Uterus (tissue), 3 donors: ENCODE measurements at regions not wholly inside any gene's neighbourhood (a gene's known extent, or its start where the extent isn't known, plus 50 kb on each side); places are given as distances from the start of the nearest gene placed in this dataset.

Experiments used
- DNase-seq, 2 donors: peaks; one replicate each; pipeline ENCODE4 v3.0.0-alpha.2; 2019 to 2020
- H3K27ac ChIP-seq, 2 donors: fragments of 200-600 bp; sonication (generic); 1 replicate in 1 of 2; 2 replicates in 1 of 2; pipeline ENCODE4 v1.5.1; 2016 to 2018
- H3K27me3 ChIP-seq, 2 donors: fragments of 200-600 bp; sonication (generic); one replicate each; pipeline ENCODE4 v1.5.1; 2018 to 2019; ENCODE audit warnings: control low read depth in 1 of 2
- H3K36me3 ChIP-seq, 2 donors: fragments of 200-600 bp; sonication (generic); one replicate each; pipeline ENCODE4 v1.5.1; 2019; ENCODE audit warnings: control low read depth in 1 of 2
- H3K4me1 ChIP-seq, 2 donors: fragments of 200-600 bp; sonication (generic); one replicate each; pipeline ENCODE4 v1.5.1; 2018 to 2019; ENCODE audit warnings: control low read depth in 1 of 2
- H3K4me3 ChIP-seq, 2 donors: fragments of 200-600 bp; sonication (generic); 1 replicate in 1 of 2; 2 replicates in 1 of 2; pipeline ENCODE4 v1.5.1; 2018 to 2019; ENCODE audit warnings: mild to moderate bottlenecking in 1 of 2
- H3K9me3 ChIP-seq, 2 donors: fragments of 200-600 bp; sonication (generic); one replicate each; pipeline ENCODE4 v1.5.1; 2019; ENCODE audit warnings: control low read depth in 1 of 2
- CTCF ChIP-seq, 4 experiments: fragments of 200-600 bp in 2 of 4; fragments of 450-650 bp in 2 of 4; sonication (generic) in 2 of 4; IDR thresholded peaks; one replicate each; pipeline ENCODE4 v1.5.1; 2016 to 2019; ENCODE audit warnings: antibody characterized with exemption in 4 of 4, mild to moderate bottlenecking in 2 of 4, moderate library complexity in 1 of 4
- POLR2A ChIP-seq, 2 donors: fragments of 450-650 bp; IDR thresholded peaks; one replicate each; pipeline ENCODE4 v1.6.1; 2016; ENCODE audit warnings: antibody characterized with exemption in 2 of 2, mild to moderate bottlenecking in 1 of 2, moderate library complexity in 1 of 2
- intact Hi-C: fragments of 100-400 bp; cut with DNase I; formaldehyde crosslinking; loops from one replicate; pipeline ENCODE4 v1.15.1; 2023; ENCODE audit warnings: low total_unique reads
- donor health status: DM: yes; HTN: yes; CAD: no.

DNA sequence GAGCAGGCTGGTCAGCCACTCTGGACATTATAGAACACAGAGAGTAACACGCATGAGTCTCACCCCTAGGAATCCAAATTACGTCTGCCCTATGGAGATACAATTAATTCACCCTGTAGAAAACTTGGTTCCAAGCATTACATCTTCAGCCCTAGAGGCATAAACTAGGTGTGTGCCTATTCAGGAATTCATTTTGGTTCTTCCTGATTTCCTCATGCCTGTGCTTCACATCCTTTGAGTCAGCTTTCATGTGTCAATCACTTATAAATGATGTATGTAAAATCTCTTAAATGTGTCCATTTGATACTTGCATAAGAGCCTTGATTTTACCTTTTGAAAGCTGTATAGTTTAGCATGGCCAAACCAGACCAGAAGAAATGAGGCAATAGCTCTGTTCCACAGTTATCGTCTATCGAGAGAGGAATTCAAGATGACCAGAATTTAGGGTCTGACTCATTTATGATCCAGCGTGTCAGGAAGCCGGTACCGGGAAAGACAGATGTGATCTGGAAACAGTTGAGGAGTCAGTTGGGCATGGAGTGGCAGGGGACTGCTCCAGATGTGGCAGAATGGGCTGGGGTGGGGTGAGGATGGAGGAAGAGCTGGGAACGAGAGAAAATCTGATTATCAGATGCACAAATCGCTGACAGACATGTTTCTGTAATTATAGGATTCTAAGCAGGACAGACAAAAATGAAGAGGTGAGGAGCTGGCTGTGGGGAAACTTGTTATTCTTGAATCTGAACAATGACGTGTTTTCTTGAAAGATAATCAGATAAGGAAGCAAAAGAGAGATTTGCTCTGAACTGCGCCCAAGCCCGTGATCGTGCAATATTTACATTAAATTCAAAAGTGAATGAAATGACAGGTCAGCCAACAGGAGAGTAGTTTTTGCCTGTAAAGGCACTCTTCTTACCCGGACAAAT, 76.7 kb downstream of the C16orf95 start:
- H3K4me1 ChIP-seq = no peaks in the 10 kb centered on the region
- no peaks in the 10 kb centered on the region for H3K9me3 ChIP-seq
- no peak overlapping the region for H3K4me3 ChIP-seq
- no peak for TF ChIP-seq CTCF (IDR thresholded peaks at IDR 0.05)
- TF ChIP-seq POLR2A (IDR thresholded peaks at IDR 0.05) = no peak
- H3K36me3 ChIP-seq = no peaks in the 10 kb centered on the region
- DNase-seq = no peak
- no peak overlapping the region for H3K27ac ChIP-seq
- no peaks in the 10 kb centered on the region for H3K27me3 ChIP-seq
- intact Hi-C loops = no loop called here

- no peak overlapping the region for H3K4me3 ChIP-seq
- H3K27me3 ChIP-seq = no peaks in the 10 kb centered on the region
- no peaks in the 10 kb centered on the region for H3K4me1 ChIP-seq
- no peaks in the 10 kb centered on the region for H3K9me3 ChIP-seq
- H3K36me3 ChIP-seq = no peaks in the 10 kb centered on the region
- DNase-seq = no peak
- TF ChIP-seq POLR2A (IDR thresholded peaks at IDR 0.05) (no peak), CTCF (IDR thresholded peaks at IDR 0.05) (no peak)
- no peak overlapping the region for H3K27ac ChIP-seq
- intact Hi-C loops = no loop called here
Observed at GRCh38 chr16:87241137-87241771, 75.9 kb downstream of the C16orf95 start.

- intact Hi-C loops = no loop called here
Observed at GRCh38 chr16:87243478-87243877, 73.7 kb downstream of the C16orf95 start.

GRCh38 chr16:87244636-87245197, 72.5 kb downstream of the C16orf95 start:
- no peaks in the 10 kb centered on the region for H3K27me3 ChIP-seq
- no peak overlapping the region for H3K4me3 ChIP-seq
- H3K9me3 ChIP-seq = no peaks in the 10 kb centered on the region
- intact Hi-C loops = no loop called here
- no peak for DNase-seq
- H3K36me3 ChIP-seq = no peaks in the 10 kb centered on the region
- no peak overlapping the region for H3K27ac ChIP-seq
- TF ChIP-seq POLR2A (IDR thresholded peaks at IDR 0.05) = no peak
- TF ChIP-seq CTCF (IDR thresholded peaks at IDR 0.05) = no peak
- H3K4me1 ChIP-seq = no peaks in the 10 kb centered on the region

More at GRCh38 chr16:87243478-87243877, 73.7 kb downstream of the C16orf95 start:
- Histone ChIP-seq H3K9me3 (no peaks in the 10 kb centered on the region), H3K4me1 (no peaks in the 10 kb centered on the region), H3K27me3 (no peaks in the 10 kb centered on the region), H3K4me3 (no peak overlapping the region), H3K36me3 (no peaks in the 10 kb centered on the region), H3K27ac (no peak overlapping the region)
- no peak for TF ChIP-seq CTCF (IDR thresholded peaks at IDR 0.05)
- TF ChIP-seq POLR2A (IDR thresholded peaks at IDR 0.05) = no peak
- DNase-seq = no peak

GRCh38 chr16:87245511-87245910, 71.7 kb downstream of the C16orf95 start:
- H3K27ac ChIP-seq = no peak overlapping the region
- intact Hi-C loops = no loop called here

More at GRCh38 chr16:87245511-87245910, 71.7 kb downstream of the C16orf95 start:
- DNase-seq = no peak
- Histone ChIP-seq H3K36me3 (no peaks in the 10 kb centered on the region), H3K4me3 (no peak overlapping the region), H3K9me3 (no peaks in the 10 kb centered on the region), H3K4me1 (no peaks in the 10 kb centered on the region), H3K27me3 (no peaks in the 10 kb centered on the region)
- no peak for TF ChIP-seq POLR2A (IDR thresholded peaks at IDR 0.05)
- no peak for TF ChIP-seq CTCF (IDR thresholded peaks at IDR 0.05)
